Hepatocyte (in vitro differentiated cells): ENCODE measurements at regions not wholly inside any gene's neighbourhood (a gene's known extent, or its start where the extent isn't known, plus 50 kb on each side); places are given as distances from the start of the nearest gene placed in this dataset.

Experiments used
- DNase-seq: peaks from one replicate; pipeline ENCODE4 v3.0.0-alpha.2; 2016; ENCODE audit warnings: low spot score
- H2AFZ ChIP-seq: fragments of 200-600 bp; sonication (generic); 2 replicates; pipeline ENCODE4 v1.6.0; 2016; ENCODE audit warnings: antibody characterized with exemption, mild to moderate bottlenecking
- H3K27ac ChIP-seq: fragments of 200-600 bp; sonication (generic); 2 replicates; pipeline ENCODE4 v1.5.1; 2016; ENCODE audit warnings: mild to moderate bottlenecking
- H3K27me3 ChIP-seq: fragments of 200-600 bp; sonication (generic); 2 replicates; pipeline ENCODE4 v1.6.1; 2016
- H3K36me3 ChIP-seq: fragments of 200-600 bp; sonication (generic); replicated peaks from 2 replicates; pipeline ENCODE4 v1.5.1; 2016; ENCODE audit warnings: low read depth; ENCODE audit not compliant: insufficient read depth
- H3K4me1 ChIP-seq: fragments of 200-600 bp; sonication (generic); 2 replicates; pipeline ENCODE4 v1.5.1; 2016; ENCODE audit warnings: mild to moderate bottlenecking, moderate library complexity; ENCODE audit not compliant: insufficient read depth
- H3K4me2 ChIP-seq: fragments of 200-600 bp; sonication (generic); 2 replicates; pipeline ENCODE4 v1.6.0; 2016
- H3K4me3 ChIP-seq: fragments of 200-600 bp; sonication (generic); 2 replicates; pipeline ENCODE4 v1.5.1; 2016; ENCODE audit warnings: mild to moderate bottlenecking
- H3K79me2 ChIP-seq: fragments of 200-600 bp; sonication (generic); 2 replicates; pipeline ENCODE4 v1.6.0; 2017; ENCODE audit warnings: mild to moderate bottlenecking
- H3K9me2 ChIP-seq: fragments of 200-600 bp; sonication (generic); replicated peaks from 2 replicates; pipeline ENCODE4 v1.6.0; 2017; ENCODE audit warnings: mild to moderate bottlenecking; ENCODE audit not compliant: insufficient read depth
- H3K9me3 ChIP-seq: fragments of 200-600 bp; sonication (generic); 2 replicates; pipeline ENCODE4 v1.5.1; 2016; ENCODE audit warnings: low read depth, mild to moderate bottlenecking
- H4K20me1 ChIP-seq: fragments of 200-600 bp; sonication (generic); 2 replicates; pipeline ENCODE4 v1.6.0; 2016; ENCODE audit warnings: mild to moderate bottlenecking; ENCODE audit not compliant: insufficient read depth, poor library complexity, severe bottlenecking
- CTCF ChIP-seq: fragments of 200-600 bp; sonication (generic); IDR thresholded peaks from 2 replicates; pipeline ENCODE4 v1.5.1; 2016; ENCODE audit warnings: antibody characterized with exemption, mild to moderate bottlenecking; ENCODE audit not compliant: poor library complexity
- EZH2 ChIP-seq: fragments of 200-600 bp; sonication (generic); IDR thresholded peaks from 2 replicates; pipeline ENCODE4 v1.6.1; 2016; ENCODE audit warnings: antibody characterized with exemption, mild to moderate bottlenecking, borderline replicate concordance
- EZH2phosphoT487 ChIP-seq: fragments of 200-600 bp; sonication (generic); IDR thresholded peaks from one replicate; pipeline ENCODE4 v1.6.1; 2018; ENCODE audit warnings: antibody characterized with exemption, mild to moderate bottlenecking, low read depth, moderate library complexity; ENCODE audit not compliant: unreplicated experiment, severe bottlenecking
- WGBS: methylation state at CpG from one replicate; pipeline ENCODE4 v1.1.6; 2016; ENCODE audit warnings: low lambda C conversion rate; ENCODE audit errors: missing lambda C conversion rate; 5-methylcytosine and 5-hydroxymethylcytosine counted together

- WGBS = 76% methylated on average over 4 of the region's 4 CpGs
- H3K4me3 ChIP-seq = no peak overlapping the region
Observed at GRCh38 chr15:37361621-37362020, 261.3 kb upstream of the MEIS2 start.

GRCh38 chr15:37362414-37362813 is 262.1 kb upstream of the MEIS2 start:
- no peak overlapping the region for H3K4me3 ChIP-seq
- H4K20me1 ChIP-seq = no peaks in the 10 kb centered on the region
- H3K27me3 ChIP-seq = no peaks in the 10 kb centered on the region
- no peak for DNase-seq
- no peaks in the 10 kb centered on the region for H3K4me1 ChIP-seq
- H3K79me2 ChIP-seq = no peaks in the 10 kb centered on the region
- no peaks in the 10 kb centered on the region for H3K36me3 ChIP-seq
- H3K4me2 ChIP-seq = no peak overlapping the region
- H2AFZ ChIP-seq = no peak overlapping the region
- TF ChIP-seq EZH2phosphoT487 (no peak), EZH2 (no peak)
- H3K9me3 ChIP-seq = no peaks in the 10 kb centered on the region
- no peak overlapping the region for H3K27ac ChIP-seq
- no peaks in the 10 kb centered on the region for H3K9me2 ChIP-seq
- WGBS = 96% methylated on average over 3 of the region's 3 CpGs

More at GRCh38 chr15:37361621-37362020, 261.3 kb upstream of the MEIS2 start:
- H3K9me3 ChIP-seq = no peaks in the 10 kb centered on the region
- H4K20me1 ChIP-seq = no peaks in the 10 kb centered on the region
- H3K4me2 ChIP-seq = no peak overlapping the region
- H3K9me2 ChIP-seq = no peaks in the 10 kb centered on the region
- no peak for DNase-seq
- no peaks in the 10 kb centered on the region for H3K4me1 ChIP-seq
- TF ChIP-seq EZH2 = no peak
- no peak for TF ChIP-seq CTCF
- no peak for TF ChIP-seq EZH2phosphoT487
- H3K27ac ChIP-seq = no peak overlapping the region
- no peaks in the 10 kb centered on the region for H3K27me3 ChIP-seq
- no peaks in the 10 kb centered on the region for H3K36me3 ChIP-seq
- H2AFZ ChIP-seq = no peak overlapping the region
- H3K79me2 ChIP-seq = no peaks in the 10 kb centered on the region

- WGBS = 87% methylated on average over 4 of the region's 4 CpGs
- no peak for DNase-seq
- no peak overlapping the region for H3K4me3 ChIP-seq
Observed at GRCh38 chr15:37368961-37369360, 268.6 kb upstream of the MEIS2 start.

GRCh38 chr15:37370941-37371340 is 270.6 kb upstream of the MEIS2 start:
- Histone ChIP-seq H3K79me2 (no peaks in the 10 kb centered on the region), H2AFZ (no peak overlapping the region), H3K27ac (no peak overlapping the region), H3K27me3 (no peaks in the 10 kb centered on the region), H4K20me1 (no peaks in the 10 kb centered on the region), H3K4me1 (no peaks in the 10 kb centered on the region), H3K9me2 (no peaks in the 10 kb centered on the region), H3K4me3 (no peak overlapping the region), H3K9me3 (no peaks in the 10 kb centered on the region), H3K4me2 (no peak overlapping the region), H3K36me3 (no peaks in the 10 kb centered on the region)
- no peak for DNase-seq
- 75% methylated on average over 2 of the region's 2 CpGs for WGBS
- no peak for TF ChIP-seq EZH2phosphoT487
- no peak for TF ChIP-seq EZH2
- TF ChIP-seq CTCF = no peak

More at GRCh38 chr15:37368961-37369360, 268.6 kb upstream of the MEIS2 start:
- H3K79me2 ChIP-seq = no peaks in the 10 kb centered on the region
- H3K4me2 ChIP-seq = no peak overlapping the region
- H3K27me3 ChIP-seq = no peaks in the 10 kb centered on the region
- no peaks in the 10 kb centered on the region for H3K4me1 ChIP-seq
- TF ChIP-seq CTCF (no peak), EZH2 (no peak), EZH2phosphoT487 (no peak)
- H3K9me2 ChIP-seq = no peaks in the 10 kb centered on the region
- H3K36me3 ChIP-seq = no peaks in the 10 kb centered on the region
- no peaks in the 10 kb centered on the region for H4K20me1 ChIP-seq
- H3K9me3 ChIP-seq = no peaks in the 10 kb centered on the region
- no peak overlapping the region for H3K27ac ChIP-seq
- no peak overlapping the region for H2AFZ ChIP-seq
